ACHN (cell line): ENCODE measurements at regions not wholly inside any gene's neighbourhood (a gene's known extent, or its start where the extent isn't known, plus 50 kb on each side); places are given as distances from the start of the nearest gene placed in this dataset.
A peak's percentile ranks its signal among the peaks of the same experiment; 100 is the strongest.

Experiments used
- DNase-seq: peaks from one replicate; pipeline ENCODE4 v3.0.0-alpha.2; 2015
- in situ Hi-C: cut with HindIII; loops from 2 replicates; pipeline ENCODE4 v1.10.0; 2017; ENCODE audit warnings: low sequenced_read_pairs, low pct_ligation_motif_present, low pct_unique_long_range_greater_than_20kb

GRCh38 chr9:108591121-108591520 lies 264.7 kb downstream of the ACTL7B start:
- no peak for DNase-seq
- in situ Hi-C loops, result no loop called here

GRCh38 chr9:108588246-108588645 lies 267.5 kb downstream of the ACTL7B start:
- in situ Hi-C loops, result no loop called here
- no peak for DNase-seq

DNA sequence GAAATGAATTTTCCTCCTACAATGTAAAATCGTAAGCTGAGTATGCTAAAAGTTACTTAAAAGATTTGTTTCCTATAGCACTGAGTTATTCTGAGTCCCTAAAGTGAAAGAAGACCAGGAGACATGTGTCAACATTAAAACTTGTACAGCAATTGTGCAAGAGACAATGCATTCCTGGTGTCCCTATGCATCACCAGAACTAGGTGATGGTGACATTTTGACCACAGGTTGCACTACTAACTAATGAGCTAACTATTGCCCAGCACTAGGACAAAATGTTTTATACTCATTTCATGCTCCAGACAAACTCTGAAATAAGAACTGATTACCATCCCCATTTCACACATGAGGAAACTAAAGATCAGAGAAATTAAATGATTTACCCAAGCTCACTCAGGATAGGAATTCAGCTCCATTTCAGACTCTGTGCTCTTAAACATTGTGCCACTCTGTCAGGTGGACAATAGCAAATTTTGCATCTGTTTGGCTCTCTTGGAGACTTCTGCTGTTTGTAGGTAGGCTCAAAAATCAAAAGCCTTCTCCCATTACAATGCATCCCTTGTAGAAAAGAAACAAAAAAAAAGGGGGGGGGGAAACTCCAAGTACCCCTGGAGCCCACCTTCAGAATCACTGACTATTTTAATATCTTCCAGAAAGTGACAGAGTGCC lies 269.2 kb downstream of the ACTL7B start:
- in situ Hi-C loops, result no loop called here
- no peak for DNase-seq

GRCh38 chr9:108584860-108585259 lies 270.9 kb downstream of the ACTL7B start:
- DNase-seq, result no peak
- in situ Hi-C loops, result no loop called here

- in situ Hi-C loops, result no loop called here
- DNase-seq, result no peak
Observed at GRCh38 chr9:108582726-108583125, 273.1 kb downstream of the ACTL7B start.

DNA sequence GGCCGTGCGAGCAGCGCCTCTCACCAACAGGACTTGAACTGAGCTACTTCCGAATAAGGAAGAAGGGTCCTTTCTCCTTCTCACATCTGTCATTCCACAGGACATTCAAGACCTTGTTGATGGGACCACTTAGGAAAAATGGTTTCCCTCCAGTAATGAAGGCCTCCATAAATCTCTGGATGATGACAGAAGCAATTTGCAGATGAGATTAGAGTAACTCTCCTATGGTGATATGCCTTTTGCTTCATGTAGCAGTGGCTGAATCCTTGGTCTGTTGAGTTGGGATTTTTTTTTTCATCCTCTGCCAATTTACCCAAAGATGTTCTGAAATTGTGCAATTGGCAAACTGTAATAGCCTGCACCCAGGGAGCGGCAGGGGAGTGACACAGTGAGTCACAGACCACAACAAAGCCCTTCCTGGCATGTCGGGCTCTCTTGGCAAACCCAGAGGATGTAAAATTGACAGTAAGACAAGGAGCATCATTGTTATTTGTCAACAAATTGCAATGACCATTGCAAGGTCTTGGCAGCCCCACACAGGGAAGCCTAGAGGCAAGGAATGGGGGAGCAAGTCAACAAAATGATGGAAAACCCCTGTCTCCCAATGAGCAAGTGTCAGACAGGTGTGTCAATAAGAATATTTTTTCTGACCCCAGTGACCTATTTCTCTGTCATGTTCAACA lies 275.9 kb downstream of the ACTL7B start:
- no peak for DNase-seq
- in situ Hi-C loops, result no loop called here

DNA sequence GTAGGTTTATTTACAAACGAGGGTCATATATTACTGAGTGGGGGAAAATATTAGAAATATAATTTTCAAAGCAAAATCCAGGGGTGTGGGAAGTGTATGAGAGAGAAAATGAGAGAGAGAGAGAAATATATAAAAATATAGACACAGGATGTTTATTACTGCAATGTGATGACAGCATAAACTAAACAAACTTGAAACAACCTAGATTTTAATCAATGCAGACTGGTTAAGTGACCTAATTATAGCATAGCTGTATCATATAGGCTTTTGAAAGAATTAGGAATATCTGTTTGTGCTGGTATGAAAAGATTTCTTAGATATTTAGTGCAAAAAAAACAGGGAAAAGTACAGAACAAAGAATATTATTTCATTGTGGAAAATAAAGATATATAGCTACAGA lies 280.5 kb downstream of the ACTL7B start:
- DNase-seq, result no peak
- in situ Hi-C loops, result no loop called here

GRCh38 chr9:108569624-108570023 lies 286.2 kb downstream of the ACTL7B start:
- in situ Hi-C loops, result no loop called here
- no peak for DNase-seq

DNA sequence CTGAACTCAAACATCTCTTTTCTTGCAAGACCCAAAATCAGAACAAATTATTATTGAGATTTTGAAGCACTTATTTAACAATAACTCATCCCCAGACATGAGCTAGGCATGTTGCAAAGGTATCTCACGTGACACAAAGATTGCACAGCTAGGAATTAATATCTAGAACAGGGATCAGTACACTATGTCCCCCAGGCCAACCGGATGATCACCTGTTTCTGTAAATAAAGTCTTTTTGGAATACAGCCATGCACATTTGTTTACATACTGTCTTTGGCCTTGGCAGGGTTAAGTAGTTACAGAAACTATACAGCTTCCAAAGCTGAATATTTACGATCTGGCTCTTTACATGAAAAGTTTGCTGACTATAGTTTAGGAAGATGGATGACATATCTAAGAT lies 287.7 kb downstream of the ACTL7B start:
- in situ Hi-C loops, result no loop called here
- no peak for DNase-seq

DNA sequence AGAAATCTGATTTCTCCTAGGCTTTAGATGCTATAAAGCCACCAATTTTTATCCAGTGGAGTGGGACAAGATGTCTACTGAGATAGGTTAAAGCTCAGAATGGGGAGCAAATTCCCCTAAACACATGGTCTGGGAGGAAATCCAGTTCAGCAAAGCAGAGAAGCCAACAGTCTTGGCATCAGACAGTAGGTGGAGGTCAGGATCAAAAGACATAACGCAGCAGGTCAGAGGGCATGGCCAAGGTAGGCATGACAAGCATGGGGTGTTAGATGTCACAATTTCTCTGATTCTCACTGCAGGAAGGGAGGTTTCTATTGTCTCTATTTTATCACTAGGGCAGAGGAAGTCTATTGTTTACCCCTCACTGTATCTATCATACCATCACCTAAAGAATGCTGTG lies 288.2 kb downstream of the ACTL7B start:
- in situ Hi-C loops, result no loop called here
- no peak for DNase-seq

DNA sequence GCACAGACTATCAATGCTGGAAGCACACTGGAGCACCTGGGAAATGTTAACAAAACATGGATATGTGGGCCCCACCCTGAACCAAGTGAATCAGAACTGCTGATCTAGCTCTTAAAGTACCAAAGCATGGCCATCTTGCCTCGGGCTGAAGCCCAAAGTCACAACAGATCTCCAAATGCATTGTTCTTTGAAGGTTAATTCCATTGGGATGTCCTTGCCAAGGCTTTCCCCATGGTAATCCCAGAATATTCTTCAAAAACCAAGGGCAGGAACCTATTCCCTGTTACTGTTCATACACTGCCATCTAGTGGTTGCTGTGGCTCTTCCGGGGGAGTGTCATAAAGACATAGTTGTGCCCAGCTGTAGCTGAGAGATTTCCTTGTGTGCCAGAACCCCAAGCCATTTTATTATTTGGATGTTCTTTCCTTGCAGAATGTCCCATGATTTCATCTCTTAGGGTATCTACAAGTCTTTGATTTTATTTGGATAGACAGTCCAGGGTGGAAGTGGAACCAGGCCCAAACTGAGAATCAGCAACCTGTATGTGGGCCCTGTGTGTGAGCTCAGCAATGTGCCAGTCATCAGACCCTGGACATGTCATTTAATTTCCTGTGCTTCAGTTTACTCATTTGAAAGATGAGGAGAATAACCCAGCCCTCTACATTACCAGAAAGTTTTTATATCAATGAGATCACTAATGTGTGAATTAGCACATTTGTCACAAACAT lies 290.0 kb downstream of the ACTL7B start:
- DNase-seq, result peak; percentile 77
- in situ Hi-C loops, result no loop called here

DNA sequence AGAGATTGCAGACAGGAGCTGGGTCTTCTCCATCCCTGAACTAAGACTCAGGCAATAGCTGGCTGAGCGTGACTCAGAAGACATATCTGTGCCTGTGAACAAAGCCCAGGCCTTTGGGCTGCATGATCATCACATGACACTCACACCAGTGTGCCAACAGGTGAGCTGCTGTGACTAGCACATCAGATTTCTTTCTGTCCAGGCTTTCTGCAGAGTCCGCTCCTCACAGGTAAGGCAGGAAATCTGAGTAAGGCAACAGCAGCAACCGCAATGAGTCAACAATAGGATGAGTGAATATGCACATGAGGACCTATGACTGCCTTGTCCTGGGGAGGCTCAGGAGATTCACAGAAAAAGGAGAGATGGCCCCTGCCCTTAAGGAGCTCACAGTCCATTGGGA lies 293.6 kb downstream of the ACTL7B start:
- DNase-seq, result no peak
- in situ Hi-C loops, result no loop called here

GRCh38 chr9:108559432-108559831 lies 296.4 kb downstream of the ACTL7B start:
- DNase-seq, result no peak
- in situ Hi-C loops, result no loop called here

DNA sequence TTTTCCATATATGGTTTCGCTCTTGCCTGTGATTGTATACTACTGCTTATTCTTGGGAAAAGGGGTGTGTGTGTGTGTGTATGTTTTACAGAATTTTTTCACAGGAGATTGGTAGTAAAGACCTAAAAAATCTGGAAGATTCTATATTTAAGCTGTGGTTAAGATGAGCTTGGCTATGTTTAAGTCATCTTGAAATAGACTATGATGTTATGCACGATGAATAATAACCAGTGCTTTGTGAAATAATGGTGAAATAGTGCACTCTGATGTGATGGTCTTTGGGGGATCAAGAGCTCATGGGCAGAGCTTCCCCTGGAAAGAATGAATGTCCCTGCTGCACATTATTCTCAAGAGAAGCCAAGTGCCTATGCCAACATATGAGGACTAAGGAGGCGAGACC lies 301.0 kb downstream of the ACTL7B start:
- no peak for DNase-seq
- in situ Hi-C loops, result no loop called here

DNA sequence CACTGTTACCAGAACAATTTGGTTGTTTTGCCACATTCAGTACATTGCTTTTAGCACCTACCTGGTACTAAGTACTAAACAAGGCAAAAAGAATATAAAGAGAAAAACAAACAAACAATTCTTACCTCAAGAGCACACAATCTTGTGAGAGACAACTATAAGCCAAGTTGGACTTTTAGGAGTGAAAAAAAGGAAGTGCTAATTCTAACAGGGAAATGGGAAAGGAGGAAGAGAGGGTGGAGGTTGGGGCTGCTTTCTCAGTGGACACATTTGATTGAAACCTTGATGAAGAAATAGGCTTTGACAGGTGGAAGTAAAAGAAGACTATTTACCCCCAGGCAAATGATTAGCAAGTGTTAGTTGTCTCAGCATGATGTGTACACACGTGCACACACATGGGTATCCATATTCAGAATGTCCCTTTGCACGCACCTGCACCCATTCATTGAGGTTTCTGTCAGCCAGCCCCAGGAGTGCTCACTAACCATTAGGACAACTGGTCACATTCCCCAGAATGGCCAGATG lies 302.6 kb downstream of the ACTL7B start:
- in situ Hi-C loops, result no loop called here
- no peak for DNase-seq

GRCh38 chr9:108552459-108553040 lies 303.2 kb downstream of the ACTL7B start:
- in situ Hi-C loops, result no loop called here
- DNase-seq, result no peak

DNA sequence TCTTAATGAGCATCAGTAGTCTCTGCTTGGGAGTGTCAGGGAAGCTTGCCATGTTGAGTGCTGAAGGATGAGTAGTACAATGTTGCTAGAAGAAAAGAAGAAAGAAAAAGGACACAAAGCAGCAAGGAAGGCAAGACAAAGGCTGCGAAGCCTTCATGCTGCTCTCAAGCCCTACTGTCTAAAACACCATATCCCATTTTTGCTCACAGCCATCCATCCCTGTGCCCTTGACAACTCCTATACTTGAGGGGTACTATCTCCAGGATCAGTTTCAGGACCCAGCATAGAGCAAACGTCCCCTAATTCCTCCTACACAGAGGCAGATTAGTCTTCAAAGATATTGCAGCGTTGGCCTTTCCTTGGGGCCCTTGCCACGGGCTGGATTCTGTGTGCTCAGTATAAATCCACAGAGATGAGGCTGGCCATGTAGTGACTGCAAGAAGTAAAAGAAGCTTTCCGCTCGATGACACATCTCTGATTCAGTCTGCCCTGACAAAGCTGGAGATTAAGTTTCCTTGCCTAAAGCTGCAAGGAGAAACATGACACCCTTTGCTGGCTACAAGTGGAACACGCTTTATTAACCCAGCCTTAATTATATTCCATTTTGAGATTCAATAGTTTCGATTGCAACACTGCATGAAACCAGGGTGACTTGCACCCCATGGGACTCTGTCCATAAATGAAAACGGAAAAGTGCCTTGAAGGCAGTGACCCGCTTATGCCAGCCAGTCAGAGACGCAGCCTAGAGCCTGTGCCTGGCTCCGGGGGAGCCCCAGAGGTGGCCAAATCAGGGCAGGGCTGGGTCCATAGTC lies 304.6 kb downstream of the ACTL7B start:
- in situ Hi-C loops, result no loop called here
- peak; percentile 22 for DNase-seq

DNA sequence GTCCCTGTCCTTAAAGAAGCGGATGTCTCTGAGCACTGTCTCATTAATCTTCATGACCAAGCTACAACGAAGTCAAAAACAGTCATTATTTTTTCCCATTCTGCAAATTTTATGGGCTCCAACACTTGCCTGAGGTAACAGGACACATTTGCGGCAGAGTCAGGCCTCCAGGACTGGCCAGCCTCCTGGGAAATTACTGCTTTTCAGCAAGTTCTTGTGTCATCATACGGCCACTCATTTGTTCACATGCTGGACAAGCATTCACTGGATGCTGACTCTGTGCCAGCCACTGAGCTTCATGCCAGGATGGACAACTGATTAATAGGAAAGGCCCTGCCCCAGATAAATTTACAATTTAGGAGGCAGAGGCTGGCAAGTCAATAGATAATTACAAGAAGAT lies 305.7 kb downstream of the ACTL7B start:
- in situ Hi-C loops, result no loop called here
- DNase-seq, result no peak
